ENCODE measurements at regions not wholly inside any gene's neighbourhood (a gene's known extent, or its start where the extent isn't known, plus 50 kb on each side); places are given as distances from the start of the nearest gene placed in this dataset.

DNA sequence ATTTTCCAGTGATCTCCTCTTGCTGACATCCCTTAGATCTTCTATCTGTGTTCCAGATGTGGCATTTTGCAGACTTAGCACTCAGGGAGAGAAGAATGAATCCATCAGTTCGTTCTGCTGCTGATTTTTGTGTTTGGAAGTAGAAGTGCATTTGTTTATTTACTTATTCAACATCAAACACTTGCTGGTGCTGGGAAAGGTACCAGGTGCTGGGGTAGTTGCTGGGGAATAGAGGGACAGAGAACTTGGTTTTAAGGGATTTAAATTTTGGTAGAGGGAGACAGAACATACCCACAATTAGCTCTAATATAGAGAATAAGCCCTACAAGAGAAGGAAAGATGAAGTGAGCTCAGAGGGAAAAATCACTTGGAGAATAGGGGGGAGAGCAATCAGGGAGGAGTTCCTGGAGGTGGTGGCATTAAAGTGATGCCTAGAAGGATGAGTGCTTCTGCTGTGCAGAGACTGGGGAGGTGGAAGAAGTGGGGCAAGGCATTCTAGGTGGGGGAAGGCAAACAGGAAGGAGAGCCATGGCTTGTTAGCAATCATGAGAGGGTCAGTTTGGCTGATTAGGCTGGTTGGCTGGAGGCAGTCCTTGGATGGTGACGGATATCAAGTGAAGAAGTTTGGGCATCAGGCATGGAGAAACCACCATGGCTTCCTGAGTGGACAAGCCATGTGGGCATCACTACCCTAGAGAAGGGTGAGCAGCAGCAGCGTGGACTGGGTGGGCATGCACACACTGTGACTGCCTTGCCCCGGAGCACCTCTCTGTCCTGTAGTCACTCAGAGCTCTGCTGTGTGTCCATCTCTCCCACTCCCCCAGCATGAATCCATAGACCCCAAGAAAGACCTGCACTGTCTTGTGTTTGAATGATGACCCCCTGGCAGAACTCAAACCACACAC is 197.3 kb downstream of the OPA1 start:
- DNase-seq (ENCODE audit: low spot score): no peak
- peak overlapping the region; percentile 28 for H3K4me3 Mint-ChIP-seq (ENCODE audit: unreplicated experiment)
- TF ChIP-seq, protein P1, sequence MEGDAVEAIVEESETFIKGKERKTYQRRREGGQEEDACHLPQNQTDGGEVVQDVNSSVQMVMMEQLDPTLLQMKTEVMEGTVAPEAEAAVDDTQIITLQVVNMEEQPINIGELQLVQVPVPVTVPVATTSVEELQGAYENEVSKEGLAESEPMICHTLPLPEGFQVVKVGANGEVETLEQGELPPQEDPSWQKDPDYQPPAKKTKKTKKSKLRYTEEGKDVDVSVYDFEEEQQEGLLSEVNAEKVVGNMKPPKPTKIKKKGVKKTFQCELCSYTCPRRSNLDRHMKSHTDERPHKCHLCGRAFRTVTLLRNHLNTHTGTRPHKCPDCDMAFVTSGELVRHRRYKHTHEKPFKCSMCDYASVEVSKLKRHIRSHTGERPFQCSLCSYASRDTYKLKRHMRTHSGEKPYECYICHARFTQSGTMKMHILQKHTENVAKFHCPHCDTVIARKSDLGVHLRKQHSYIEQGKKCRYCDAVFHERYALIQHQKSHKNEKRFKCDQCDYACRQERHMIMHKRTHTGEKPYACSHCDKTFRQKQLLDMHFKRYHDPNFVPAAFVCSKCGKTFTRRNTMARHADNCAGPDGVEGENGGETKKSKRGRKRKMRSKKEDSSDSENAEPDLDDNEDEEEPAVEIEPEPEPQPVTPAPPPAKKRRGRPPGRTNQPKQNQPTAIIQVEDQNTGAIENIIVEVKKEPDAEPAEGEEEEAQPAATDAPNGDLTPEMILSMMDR (IDR thresholded peaks at IDR 0.05; ENCODE audit: unreplicated experiment): no peak
- no peaks in the 10 kb centered on the region for H3K36me3 Mint-ChIP-seq (ENCODE audit: low read depth, unreplicated experiment)
- no peak overlapping the region for H3K27ac Mint-ChIP-seq (ENCODE audit: unreplicated experiment)
- H3K9me3 Mint-ChIP-seq (ENCODE audit: unreplicated experiment): no peaks in the 10 kb centered on the region
- peaks cover 58% of the 10 kb centered on the region for H3K4me1 Mint-ChIP-seq (ENCODE audit: unreplicated experiment)
- peaks cover 1% of the 10 kb centered on the region for H3K27me3 Mint-ChIP-seq (ENCODE audit: unreplicated experiment)

DNA sequence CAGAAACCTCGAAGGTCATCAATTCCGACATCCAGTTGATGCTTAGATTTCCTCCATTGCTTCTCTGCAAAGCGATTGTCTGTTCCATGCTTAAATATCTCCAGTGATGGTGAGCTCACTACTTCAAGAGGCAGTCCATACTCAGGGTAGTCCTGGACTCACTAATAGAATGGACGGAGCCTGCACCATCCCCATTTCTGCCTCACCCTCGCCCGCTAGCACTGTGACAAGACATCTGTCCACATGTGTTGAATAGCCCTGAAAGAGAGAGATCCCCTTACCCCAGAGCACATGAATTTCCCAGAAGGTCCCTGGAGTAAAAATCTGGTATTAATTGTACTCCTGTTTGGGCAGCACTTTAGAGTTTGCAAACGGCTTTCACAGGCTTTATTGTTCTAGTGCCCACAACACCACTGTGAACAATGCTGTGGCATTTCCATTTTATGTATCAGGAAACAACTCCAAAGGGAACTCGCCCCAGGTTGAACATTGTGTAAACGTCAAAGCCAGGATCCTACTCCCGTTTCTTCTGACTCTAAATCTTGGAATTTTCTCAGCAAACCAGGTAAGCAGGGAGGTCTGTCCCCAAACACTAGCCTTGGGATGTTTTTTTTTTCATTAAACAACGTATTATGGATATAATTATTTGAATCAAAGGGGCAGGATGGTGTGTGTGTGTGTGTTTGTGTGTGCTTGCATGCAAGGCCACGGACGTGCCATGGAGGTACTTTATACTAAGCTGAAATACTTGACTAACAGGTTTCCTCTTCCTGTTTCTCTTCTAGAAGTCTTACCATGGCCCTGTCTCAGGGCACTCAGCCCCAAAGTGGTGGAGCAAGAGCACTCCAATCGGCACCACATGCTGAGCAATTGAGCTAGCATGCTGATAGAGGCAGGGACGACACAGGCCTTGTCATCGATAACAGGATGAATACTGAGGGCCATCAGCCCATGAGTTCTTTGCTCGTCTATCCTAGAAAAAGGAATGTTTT is 198.3 kb downstream of the OPA1 start:
- DNase-seq (ENCODE audit: low spot score): no peak
- peaks cover 63% of the 10 kb centered on the region for H3K4me1 Mint-ChIP-seq (ENCODE audit: unreplicated experiment)
- no peaks in the 10 kb centered on the region for H3K9me3 Mint-ChIP-seq (ENCODE audit: unreplicated experiment)
- peak overlapping the region; percentile 28 for H3K4me3 Mint-ChIP-seq (ENCODE audit: unreplicated experiment)
- H3K27ac Mint-ChIP-seq (ENCODE audit: unreplicated experiment): no peak overlapping the region
- TF ChIP-seq, protein P1 (IDR thresholded peaks at IDR 0.05; ENCODE audit: unreplicated experiment): no peak
- peaks cover 1% of the 10 kb centered on the region for H3K27me3 Mint-ChIP-seq (ENCODE audit: unreplicated experiment)
- H3K36me3 Mint-ChIP-seq (ENCODE audit: low read depth, unreplicated experiment): peaks cover 4% of the 10 kb centered on the region

DNA sequence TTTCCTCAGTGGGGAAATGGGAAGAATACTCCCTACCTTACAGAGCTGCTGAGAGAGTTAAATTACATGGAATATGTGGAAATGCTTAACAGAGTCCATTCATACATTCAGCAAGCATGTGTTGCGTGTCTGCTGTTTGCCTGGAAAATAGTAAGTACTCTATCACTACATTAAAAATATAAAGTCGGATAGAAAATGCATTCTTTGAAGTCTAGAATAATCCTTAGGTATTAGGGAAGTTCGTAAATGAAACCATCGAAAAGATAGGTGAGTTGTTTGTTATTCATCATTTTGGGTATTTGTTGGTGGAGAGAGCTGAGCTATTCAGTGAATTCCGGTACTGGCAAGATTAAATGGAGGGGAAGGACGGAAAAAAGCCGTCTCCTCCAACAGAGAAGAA is 200.1 kb downstream of the OPA1 start:
- Mint-ChIP-seq H3K4me3 (ENCODE audit: unreplicated experiment) (no peak overlapping the region), H3K27ac (ENCODE audit: unreplicated experiment) (no peak overlapping the region), H3K27me3 (ENCODE audit: unreplicated experiment) (no peaks in the 10 kb centered on the region), H3K4me1 (ENCODE audit: unreplicated experiment) (peaks cover 68% of the 10 kb centered on the region), H3K9me3 (ENCODE audit: unreplicated experiment) (no peaks in the 10 kb centered on the region), H3K36me3 (ENCODE audit: low read depth, unreplicated experiment) (peaks cover 5% of the 10 kb centered on the region)
- no peak for DNase-seq (ENCODE audit: low spot score)
- TF ChIP-seq, protein P1 (IDR thresholded peaks at IDR 0.05; ENCODE audit: unreplicated experiment): no peak

DNA sequence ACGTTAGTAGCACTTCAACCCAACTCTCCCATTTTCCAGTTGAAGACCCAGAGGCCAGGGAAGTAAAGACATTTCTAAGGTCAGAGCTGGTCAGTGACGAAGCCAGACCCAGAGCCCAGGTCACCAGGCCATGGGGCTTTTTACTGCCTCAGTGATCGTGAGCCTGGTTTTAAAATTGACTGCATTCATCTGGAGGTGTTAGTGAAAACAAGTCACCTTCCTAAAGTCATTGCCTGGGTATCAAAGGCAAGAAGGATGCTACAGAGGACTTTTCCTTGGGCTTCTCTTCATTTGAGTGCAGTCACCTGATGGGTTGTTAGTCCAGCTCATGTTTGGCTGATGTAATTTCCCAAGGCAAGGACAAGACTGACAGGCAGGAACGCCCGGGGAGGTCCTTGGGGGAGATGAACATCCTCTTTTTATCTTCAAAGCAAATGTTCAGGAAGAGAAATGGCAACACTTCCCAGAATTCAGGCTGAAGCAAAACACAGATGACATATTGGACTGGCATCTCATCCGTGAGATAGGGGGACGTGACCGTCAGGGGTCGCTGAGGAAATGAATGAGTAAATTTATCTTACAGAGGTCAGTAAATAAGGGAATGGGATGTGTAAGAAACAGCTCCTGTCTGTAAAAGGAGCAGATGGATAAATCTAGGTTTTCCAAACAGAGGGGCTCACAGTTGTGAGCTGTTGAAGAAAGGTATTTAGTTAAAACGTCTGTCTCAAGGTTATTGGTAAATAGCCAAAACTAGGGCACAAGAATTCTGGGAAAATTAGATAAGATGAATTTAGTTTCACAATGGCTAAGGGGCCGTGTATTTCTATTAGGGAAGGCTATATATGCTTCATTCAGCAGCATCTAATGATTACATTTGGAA is 201.2 kb downstream of the OPA1 start:
- Mint-ChIP-seq H3K4me1 (ENCODE audit: unreplicated experiment) (peaks cover 61% of the 10 kb centered on the region), H3K4me3 (ENCODE audit: unreplicated experiment) (no peak overlapping the region), H3K27me3 (ENCODE audit: unreplicated experiment) (no peaks in the 10 kb centered on the region), H3K36me3 (ENCODE audit: low read depth, unreplicated experiment) (peaks cover 5% of the 10 kb centered on the region), H3K9me3 (ENCODE audit: unreplicated experiment) (no peaks in the 10 kb centered on the region), H3K27ac (ENCODE audit: unreplicated experiment) (peak overlapping the region; percentile 46)
- TF ChIP-seq, protein P1 (IDR thresholded peaks at IDR 0.05; ENCODE audit: unreplicated experiment): no peak
- DNase-seq (ENCODE audit: low spot score): no peak

All from endothelial cell (in vitro differentiated cells).